Activated CD8-positive, alpha-beta T cell treated with anti-CD3 and anti-CD28 coated beads, Interleukin-2, amount 10 ng/mL, durations not matched to agents 7 days and 5 days (primary cell): ENCODE measurements at regions not wholly inside any gene's neighbourhood (a gene's known extent, or its start where the extent isn't known, plus 50 kb on each side); places are given as distances from the start of the nearest gene placed in this dataset.

ENCODE experiments used
- ATAC-seq: fragments of 150-1000 bp; cut with Tn5 transposase; one replicate; pipeline ENCODE4 v1.10.0; 2021; ENCODE audit warnings: moderate library complexity
- CTCF ChIA-PET: fragments of 350-600 bp; sonication (Branson Sonifier 250); formaldehyde crosslinking; loops from one replicate; lab custom pipeline; 2021; ENCODE audit warnings: antibody characterized with exemption; lab: Charles Lee
- POLR2A ChIA-PET: fragments of 350-600 bp; sonication (Branson Sonifier 250); formaldehyde crosslinking; loops from one replicate; lab custom pipeline; 2021; ENCODE audit warnings: antibody characterized with exemption; lab: Charles Lee
- DNase-seq: peaks from one replicate; pipeline ENCODE4 v3.0.0-alpha.2; 2020
- H3K27ac Mint-ChIP-seq: one replicate; pipeline ENCODE4 v1.8.0; 2021; ENCODE audit warnings: mild to moderate bottlenecking, mixed read lengths
- H3K27me3 Mint-ChIP-seq: one replicate; pipeline ENCODE4 v1.8.0; 2021; ENCODE audit warnings: low read depth, mixed read lengths
- H3K36me3 Mint-ChIP-seq: one replicate; pipeline ENCODE4 v1.8.0; 2021; ENCODE audit warnings: low read depth, mixed read lengths
- H3K4me1 Mint-ChIP-seq: one replicate; pipeline ENCODE4 v1.8.0; 2021; ENCODE audit warnings: low read depth, mixed read lengths
- H3K4me3 Mint-ChIP-seq: one replicate; pipeline ENCODE4 v1.8.0; 2021; ENCODE audit warnings: mild to moderate bottlenecking, mixed read lengths
- H3K9me3 Mint-ChIP-seq: one replicate; pipeline ENCODE4 v1.8.0; 2022; ENCODE audit warnings: mixed read lengths; ENCODE audit not compliant: insufficient read depth

GRCh38 chr10:10613656-10614244, 403.9 kb upstream of the CELF2 start:
- H3K27me3 Mint-ChIP-seq = no peaks in the 10 kb centered on the region
- no peaks in the 10 kb centered on the region for H3K4me1 Mint-ChIP-seq
- no peaks in the 10 kb centered on the region for H3K9me3 Mint-ChIP-seq
- DNase-seq (no peak), ATAC-seq (no peak)
- no peak overlapping the region for H3K27ac Mint-ChIP-seq
- H3K36me3 Mint-ChIP-seq = no peaks in the 10 kb centered on the region
- ChIA-PET POLR2A (no interaction called here), CTCF (no interaction called here)
- H3K4me3 Mint-ChIP-seq = no peak overlapping the region

- no peak for ATAC-seq
- H3K4me1 Mint-ChIP-seq = no peaks in the 10 kb centered on the region
- DNase-seq = no peak
- no peak overlapping the region for H3K4me3 Mint-ChIP-seq
- ChIA-PET POLR2A (no interaction called here), CTCF (no interaction called here)
- H3K9me3 Mint-ChIP-seq = no peaks in the 10 kb centered on the region
- H3K27me3 Mint-ChIP-seq = no peaks in the 10 kb centered on the region
- H3K27ac Mint-ChIP-seq = no peak overlapping the region
- no peaks in the 10 kb centered on the region for H3K36me3 Mint-ChIP-seq
Measured at GRCh38 chr10:10617686-10618085, 400.0 kb upstream of the CELF2 start.

- H3K36me3 Mint-ChIP-seq = no peaks in the 10 kb centered on the region
- H3K27ac Mint-ChIP-seq = no peak overlapping the region
- no peaks in the 10 kb centered on the region for H3K9me3 Mint-ChIP-seq
- DNase-seq = no peak
- H3K4me3 Mint-ChIP-seq = no peak overlapping the region
- H3K27me3 Mint-ChIP-seq = no peaks in the 10 kb centered on the region
- no peaks in the 10 kb centered on the region for H3K4me1 Mint-ChIP-seq
- CTCF ChIA-PET = no interaction called here
- POLR2A ChIA-PET = no interaction called here
- no peak for ATAC-seq
Measured at GRCh38 chr10:10618139-10618538, 399.5 kb upstream of the CELF2 start.

GRCh38 chr10:10623958-10624566, 393.6 kb upstream of the CELF2 start:
- DNase-seq = no peak
- no peak overlapping the region for H3K27ac Mint-ChIP-seq
- no peak overlapping the region for H3K4me3 Mint-ChIP-seq
- no peaks in the 10 kb centered on the region for H3K4me1 Mint-ChIP-seq
- CTCF ChIA-PET = no interaction called here
- no peaks in the 10 kb centered on the region for H3K36me3 Mint-ChIP-seq
- H3K27me3 Mint-ChIP-seq = no peaks in the 10 kb centered on the region
- no peaks in the 10 kb centered on the region for H3K9me3 Mint-ChIP-seq
- ATAC-seq = no peak
- POLR2A ChIA-PET = no interaction called here

GRCh38 chr10:10624567-10624962, 393.1 kb upstream of the CELF2 start:
- no peak for DNase-seq
- no peak overlapping the region for H3K4me3 Mint-ChIP-seq
- H3K36me3 Mint-ChIP-seq = no peaks in the 10 kb centered on the region
- CTCF ChIA-PET = no interaction called here
- POLR2A ChIA-PET = no interaction called here
- no peaks in the 10 kb centered on the region for H3K4me1 Mint-ChIP-seq
- no peak overlapping the region for H3K27ac Mint-ChIP-seq
- no peaks in the 10 kb centered on the region for H3K9me3 Mint-ChIP-seq
- H3K27me3 Mint-ChIP-seq = no peaks in the 10 kb centered on the region
- no peak for ATAC-seq

GRCh38 chr10:10625491-10625890, 392.2 kb upstream of the CELF2 start:
- Mint-ChIP-seq H3K4me1 (no peaks in the 10 kb centered on the region), H3K27me3 (no peaks in the 10 kb centered on the region), H3K9me3 (no peaks in the 10 kb centered on the region), H3K36me3 (no peaks in the 10 kb centered on the region), H3K27ac (no peak overlapping the region), H3K4me3 (no peak overlapping the region)
- ATAC-seq = no peak
- ChIA-PET CTCF (no interaction called here), POLR2A (no interaction called here)
- no peak for DNase-seq

GRCh38 chr10:10626734-10627133, 390.9 kb upstream of the CELF2 start:
- DNase-seq = no peak
- CTCF ChIA-PET = no interaction called here

GRCh38 chr10:10627414-10627813, 390.3 kb upstream of the CELF2 start:
- Mint-ChIP-seq H3K27me3 (no peaks in the 10 kb centered on the region), H3K36me3 (no peaks in the 10 kb centered on the region), H3K4me3 (no peak overlapping the region), H3K27ac (no peak overlapping the region), H3K9me3 (no peaks in the 10 kb centered on the region), H3K4me1 (no peaks in the 10 kb centered on the region)
- CTCF ChIA-PET = no interaction called here
- no peak for DNase-seq
- POLR2A ChIA-PET = no interaction called here
- no peak for ATAC-seq

More at GRCh38 chr10:10626734-10627133, 390.9 kb upstream of the CELF2 start:
- no peaks in the 10 kb centered on the region for H3K4me1 Mint-ChIP-seq
- H3K27me3 Mint-ChIP-seq = no peaks in the 10 kb centered on the region
- H3K9me3 Mint-ChIP-seq = no peaks in the 10 kb centered on the region
- H3K27ac Mint-ChIP-seq = no peak overlapping the region
- ATAC-seq = no peak
- H3K36me3 Mint-ChIP-seq = no peaks in the 10 kb centered on the region
- POLR2A ChIA-PET = no interaction called here
- no peak overlapping the region for H3K4me3 Mint-ChIP-seq

GRCh38 chr10:10629512-10629911, 388.2 kb upstream of the CELF2 start:
- Mint-ChIP-seq H3K4me3 (no peak overlapping the region), H3K9me3 (no peaks in the 10 kb centered on the region), H3K27me3 (no peaks in the 10 kb centered on the region), H3K27ac (no peak overlapping the region), H3K4me1 (no peaks in the 10 kb centered on the region), H3K36me3 (no peaks in the 10 kb centered on the region)
- ATAC-seq (no peak), DNase-seq (no peak)
- POLR2A ChIA-PET = no interaction called here
- CTCF ChIA-PET = no interaction called here

GRCh38 chr10:10630281-10630680, 387.4 kb upstream of the CELF2 start:
- ChIA-PET POLR2A (no interaction called here), CTCF (no interaction called here)
- no peaks in the 10 kb centered on the region for H3K27me3 Mint-ChIP-seq

GRCh38 chr10:10630782-10631181, 386.9 kb upstream of the CELF2 start:
- H3K4me3 Mint-ChIP-seq = no peak overlapping the region
- H3K9me3 Mint-ChIP-seq = no peaks in the 10 kb centered on the region
- no peak overlapping the region for H3K27ac Mint-ChIP-seq
- POLR2A ChIA-PET = no interaction called here
- no peaks in the 10 kb centered on the region for H3K36me3 Mint-ChIP-seq
- DNase-seq (no peak), ATAC-seq (no peak)
- CTCF ChIA-PET = no interaction called here
- no peaks in the 10 kb centered on the region for H3K27me3 Mint-ChIP-seq
- H3K4me1 Mint-ChIP-seq = no peaks in the 10 kb centered on the region

More at GRCh38 chr10:10630281-10630680, 387.4 kb upstream of the CELF2 start:
- no peak for ATAC-seq
- Mint-ChIP-seq H3K36me3 (no peaks in the 10 kb centered on the region), H3K4me3 (no peak overlapping the region), H3K4me1 (no peaks in the 10 kb centered on the region), H3K9me3 (no peaks in the 10 kb centered on the region), H3K27ac (no peak overlapping the region)
- DNase-seq = no peak

GRCh38 chr10:10642189-10642588, 375.5 kb upstream of the CELF2 start:
- ChIA-PET CTCF (no interaction called here), POLR2A (no interaction called here)
- Mint-ChIP-seq H3K27me3 (no peaks in the 10 kb centered on the region), H3K4me1 (no peaks in the 10 kb centered on the region), H3K27ac (no peak overlapping the region), H3K36me3 (no peaks in the 10 kb centered on the region), H3K4me3 (no peak overlapping the region), H3K9me3 (no peaks in the 10 kb centered on the region)
- DNase-seq = no peak
- ATAC-seq = no peak

GRCh38 chr10:10642751-10643150, 374.9 kb upstream of the CELF2 start:
- no peak overlapping the region for H3K27ac Mint-ChIP-seq
- no peaks in the 10 kb centered on the region for H3K9me3 Mint-ChIP-seq
- H3K4me1 Mint-ChIP-seq = no peaks in the 10 kb centered on the region

More at GRCh38 chr10:10642751-10643150, 374.9 kb upstream of the CELF2 start:
- ChIA-PET CTCF (no interaction called here), POLR2A (no interaction called here)
- H3K4me3 Mint-ChIP-seq = no peak overlapping the region
- DNase-seq (no peak), ATAC-seq (no peak)
- no peaks in the 10 kb centered on the region for H3K27me3 Mint-ChIP-seq
- H3K36me3 Mint-ChIP-seq = no peaks in the 10 kb centered on the region
